ENCODE measurements at regions not wholly inside any gene's neighbourhood (a gene's known extent, or its start where the extent isn't known, plus 50 kb on each side); places are given as distances from the start of the nearest gene placed in this dataset.

DNA sequence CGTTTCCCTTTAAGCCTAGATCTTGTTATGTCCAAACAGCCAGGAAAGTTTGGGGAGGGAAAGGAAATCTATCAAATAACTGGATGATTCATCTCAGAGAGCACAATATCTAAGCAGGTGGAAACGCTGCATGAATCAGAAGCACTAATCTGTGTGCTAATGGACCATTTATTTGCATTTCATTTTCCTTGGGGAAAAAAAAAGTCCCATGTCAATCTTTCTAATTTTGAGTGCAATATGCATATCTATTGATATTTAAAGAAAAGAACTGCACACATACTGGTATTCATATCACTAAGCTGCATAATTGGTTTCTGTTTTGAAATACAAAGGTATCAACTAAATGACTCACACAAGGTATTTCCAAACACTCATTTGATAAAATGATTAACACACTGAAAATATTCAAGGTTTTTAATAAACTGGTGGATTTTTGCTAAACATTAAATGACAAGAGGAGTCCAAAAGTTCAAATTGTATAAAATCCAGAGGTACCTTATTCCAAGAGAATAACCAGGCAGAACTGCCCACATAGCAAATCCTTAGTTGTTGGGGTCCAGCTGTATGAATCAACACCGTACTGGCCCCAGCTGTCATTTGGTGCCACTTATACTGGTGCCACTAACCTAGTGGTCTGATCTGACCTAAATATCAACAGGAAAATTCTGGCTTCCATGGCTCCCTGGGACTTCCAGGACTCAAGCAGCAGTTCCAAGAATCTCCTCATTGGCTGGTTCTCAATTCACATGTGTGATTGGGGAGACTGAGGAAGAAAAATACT lies 122.2 kb upstream of the SP4 start:
- Histone ChIP-seq H3K36me3 (ENCODE audit: control insufficient read depth in 2 of 2, insufficient read depth in 1 of 2, low read length in 2 of 2) (no peaks in the 10 kb centered on the region), H3K27ac (ENCODE audit: extremely low read depth, low read depth, low read length) (no peak overlapping the region), H3K4me3 (ENCODE audit: low read depth, low read length) (no peak overlapping the region), H3K9me3 (ENCODE audit: control insufficient read depth, insufficient read depth, low read depth, low read length) (no peaks in the 10 kb centered on the region; the same call in 1 of the 2 replicates), H3K4me1 (ENCODE audit: control insufficient read depth, insufficient read depth, low read length) (no peaks in the 10 kb centered on the region)
- ChIA-PET POLR2A (no interaction called here), CTCF (interaction anchor here (0.7 kb wide), 2 partner anchors 50 to 202 kb away, joined by 3 read pairs; no protein-coding TSS in a partner anchor)
- no peak for TF ChIP-seq ZNF138 (tag by site-specific recombination; IDR thresholded peaks at IDR 0.05; ENCODE audit: borderline replicate concordance)
- 0 out of 2 replicates have a peak, but pooled peaks have one; percentile 16 for TF ChIP-seq ZNF133 (tag by site-specific recombination; IDR thresholded peaks at IDR 0.05)
- TF ChIP-seq KLF1 (tag by site-specific recombination; IDR thresholded peaks at IDR 0.05) = no peak
- TF ChIP-seq ZNF350 (tag by site-specific recombination; IDR thresholded peaks at IDR 0.05) = no peak
- no peak for TF ChIP-seq ELK4 (IDR thresholded peaks at IDR 0.05; ENCODE audit: borderline replicate concordance, low read depth, low read length)

DNA sequence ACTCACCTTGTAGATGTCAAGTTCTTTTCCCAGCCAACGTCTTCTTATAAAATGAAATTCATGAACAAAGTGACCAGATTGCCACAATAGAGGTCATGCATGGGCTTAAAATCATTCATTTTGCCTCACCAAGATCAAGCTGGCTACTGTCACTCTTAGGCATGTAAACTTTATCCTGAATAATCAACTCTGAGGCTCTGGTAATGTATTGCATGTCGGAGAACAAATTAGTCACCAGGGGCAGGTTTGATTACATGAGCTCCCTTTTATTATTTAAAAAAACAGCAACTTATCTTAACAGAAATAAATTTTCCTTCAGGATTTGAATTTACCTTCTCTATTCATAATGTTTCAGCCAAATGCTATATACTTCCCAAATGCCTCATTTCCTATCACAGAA lies 112.9 kb upstream of the SP4 start:
- ChIA-PET CTCF (no interaction called here), POLR2A (no interaction called here)
- TF ChIP-seq ZNF391 (tag by site-specific recombination; IDR thresholded peaks at IDR 0.05; ENCODE audit: borderline replicate concordance, low read depth) (no peak), ZNF239 (tag by site-specific recombination; IDR thresholded peaks at IDR 0.05) (no peak), ZNF169 (tag by site-specific recombination; IDR thresholded peaks at IDR 0.05) (no peak), ZNF140 (tag by site-specific recombination; IDR thresholded peaks at IDR 0.05) (no peak), ZBTB44 (tag by site-specific recombination; IDR thresholded peaks at IDR 0.05) (no peak), ZFP37 (tag by site-specific recombination; IDR thresholded peaks at IDR 0.05) (no peak), ZNF121 (tag by site-specific recombination; IDR thresholded peaks at IDR 0.05) (no peak), ZNF596 (tag by site-specific recombination; IDR thresholded peaks at IDR 0.05) (no peak), ZNF624 (tag by site-specific recombination; IDR thresholded peaks at IDR 0.05) (no peak), ZNF558 (tag by site-specific recombination; IDR thresholded peaks at IDR 0.05) (no peak), IKZF3 (tag by site-specific recombination; IDR thresholded peaks at IDR 0.05) (no peak), BCL11A (tag by site-specific recombination; IDR thresholded peaks at IDR 0.05; ENCODE audit: low read depth) (no peak), ZNF560 (tag by site-specific recombination; IDR thresholded peaks at IDR 0.05; ENCODE audit: borderline replicate concordance) (no peak), ZNF670 (tag by site-specific recombination; IDR thresholded peaks at IDR 0.05; ENCODE audit: low read depth) (no peak)
- TF ChIP-seq, protein P1, sequence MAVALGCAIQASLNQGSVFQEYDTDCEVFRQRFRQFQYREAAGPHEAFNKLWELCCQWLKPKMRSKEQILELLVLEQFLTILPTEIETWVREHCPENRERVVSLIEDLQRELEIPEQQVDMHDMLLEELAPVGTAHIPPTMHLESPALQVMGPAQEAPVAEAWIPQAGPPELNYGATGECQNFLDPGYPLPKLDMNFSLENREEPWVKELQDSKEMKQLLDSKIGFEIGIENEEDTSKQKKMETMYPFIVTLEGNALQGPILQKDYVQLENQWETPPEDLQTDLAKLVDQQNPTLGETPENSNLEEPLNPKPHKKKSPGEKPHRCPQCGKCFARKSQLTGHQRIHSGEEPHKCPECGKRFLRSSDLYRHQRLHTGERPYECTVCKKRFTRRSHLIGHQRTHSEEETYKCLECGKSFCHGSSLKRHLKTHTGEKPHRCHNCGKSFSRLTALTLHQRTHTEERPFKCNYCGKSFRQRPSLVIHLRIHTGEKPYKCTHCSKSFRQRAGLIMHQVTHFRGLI (tag by site-specific recombination; IDR thresholded peaks at IDR 0.05) = no peak
- no peaks in the 10 kb centered on the region for H3K36me3 ChIP-seq (ENCODE audit: control insufficient read depth in 2 of 2, insufficient read depth in 1 of 2, low read length in 2 of 2)
- no peaks in the 10 kb centered on the region for H3K4me1 ChIP-seq (ENCODE audit: control insufficient read depth, insufficient read depth, low read length)
- no peak overlapping the region for H3K27ac ChIP-seq (ENCODE audit: extremely low read depth, low read depth, low read length)
- H3K4me3 ChIP-seq (ENCODE audit: low read depth, low read length) = no peak overlapping the region
- no peaks in the 10 kb centered on the region for H3K9me3 ChIP-seq (ENCODE audit: control insufficient read depth, insufficient read depth, low read depth, low read length)

Measured in HEK293 (cell line).